Activated CD8-positive, alpha-beta memory T cell treated with anti-CD3 and anti-CD28 coated beads, Interleukin-2, amount 10 ng/mL, durations not matched to agents 7 days and 5 days (primary cell): ENCODE measurements at regions not wholly inside any gene's neighbourhood (a gene's known extent, or its start where the extent isn't known, plus 50 kb on each side); places are given as distances from the start of the nearest gene placed in this dataset.

Experiments
- ATAC-seq: fragments of 150-1000 bp; cut with Tn5 transposase; one replicate; pipeline ENCODE4 v1.10.0; 2021; ENCODE audit warnings: moderate library complexity
- CTCF ChIA-PET: fragments of 350-600 bp; sonication (Branson Sonifier 250); formaldehyde crosslinking; loops from one replicate; lab custom pipeline; 2021; ENCODE audit warnings: antibody characterized with exemption; lab: Charles Lee
- DNase-seq: peaks from one replicate; pipeline ENCODE4 v3.0.0-alpha.2; 2020
- H3K27ac Mint-ChIP-seq: one replicate; pipeline ENCODE4 v1.8.0; 2021; ENCODE audit warnings: mild to moderate bottlenecking, mixed read lengths
- H3K27me3 Mint-ChIP-seq: one replicate; pipeline ENCODE4 v1.8.0; 2021; ENCODE audit warnings: mixed read lengths
- H3K36me3 Mint-ChIP-seq: one replicate; pipeline ENCODE4 v1.8.0; 2021; ENCODE audit warnings: mild to moderate bottlenecking, mixed read lengths
- H3K4me1 Mint-ChIP-seq: one replicate; pipeline ENCODE4 v1.8.0; 2021; ENCODE audit warnings: mixed read lengths
- H3K4me3 Mint-ChIP-seq: one replicate; pipeline ENCODE4 v1.8.0; 2021; ENCODE audit warnings: mild to moderate bottlenecking, moderate library complexity, mixed read lengths
- H3K9me3 Mint-ChIP-seq: one replicate; pipeline ENCODE4 v1.8.0; 2022; ENCODE audit warnings: low read depth, mixed read lengths

DNA sequence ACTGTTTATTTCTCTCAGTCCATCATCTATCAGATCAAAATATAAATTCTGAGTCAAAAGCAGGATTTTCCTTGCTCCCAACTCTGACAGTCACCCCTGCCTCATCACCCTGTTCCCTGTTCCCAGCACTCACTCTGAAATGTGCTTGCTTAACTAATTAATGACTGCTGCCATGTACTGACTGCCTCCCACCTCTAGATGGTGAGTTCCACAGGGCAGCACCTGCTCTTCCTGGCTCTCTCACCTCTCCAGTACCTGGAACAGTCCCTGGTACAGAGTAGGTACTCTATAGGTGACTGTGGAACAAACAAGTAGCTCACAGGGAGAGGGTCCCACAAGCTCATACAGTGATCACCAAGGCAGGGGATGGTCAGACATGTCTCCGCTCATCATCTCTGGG, 114.3 kb upstream of the C16orf82 start:
- no peak overlapping the region for H3K27ac Mint-ChIP-seq
- no peaks in the 10 kb centered on the region for H3K9me3 Mint-ChIP-seq
- CTCF ChIA-PET: no interaction called here
- no peaks in the 10 kb centered on the region for H3K36me3 Mint-ChIP-seq
- ATAC-seq (no peak), DNase-seq (no peak)
- no peak overlapping the region for H3K4me3 Mint-ChIP-seq
- no peaks in the 10 kb centered on the region for H3K4me1 Mint-ChIP-seq
- H3K27me3 Mint-ChIP-seq: peaks cover 7% of the 10 kb centered on the region

- Mint-ChIP-seq H3K4me1 (no peaks in the 10 kb centered on the region), H3K9me3 (no peaks in the 10 kb centered on the region), H3K27ac (no peak overlapping the region), H3K36me3 (no peaks in the 10 kb centered on the region), H3K27me3 (peaks cover 2% of the 10 kb centered on the region), H3K4me3 (no peak overlapping the region)
- CTCF ChIA-PET: no interaction called here
- DNase-seq (no peak), ATAC-seq (no peak)
Measured at GRCh38 chr16:26957283-26957859, 109.4 kb upstream of the C16orf82 start.

DNA sequence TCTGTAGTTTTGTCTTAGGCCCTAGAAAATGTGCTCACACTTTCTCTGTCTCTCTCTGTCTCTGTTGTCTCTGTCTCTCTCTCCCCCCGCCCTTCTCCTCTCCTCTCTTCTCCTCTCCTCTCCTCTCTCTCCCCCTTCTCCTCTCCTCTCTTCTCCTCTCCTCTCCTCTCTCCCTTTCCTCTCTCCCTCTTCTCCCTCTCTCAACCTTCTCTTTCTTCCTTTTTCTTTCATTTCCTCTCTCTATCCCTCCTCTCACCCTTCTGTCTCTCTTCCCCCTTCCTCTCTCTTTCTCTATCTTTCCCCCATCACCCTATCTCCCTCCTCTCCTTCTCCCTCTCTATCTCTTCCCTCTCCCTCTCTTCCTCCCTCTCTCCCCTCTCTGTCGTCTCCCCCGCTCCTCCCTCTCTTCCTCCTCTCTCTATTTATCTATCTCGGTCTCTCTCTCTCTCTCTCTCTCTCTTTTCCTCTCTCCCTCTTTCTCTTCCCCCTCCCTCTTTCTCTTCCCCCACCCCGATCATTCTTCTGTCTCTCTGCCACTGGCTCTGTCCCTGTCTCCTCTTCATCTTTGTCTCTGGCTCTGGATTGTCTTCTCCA, 107.2 kb upstream of the C16orf82 start:
- ATAC-seq (no peak), DNase-seq (no peak)
- Mint-ChIP-seq H3K27ac (no peak overlapping the region), H3K4me3 (no peak overlapping the region), H3K9me3 (no peaks in the 10 kb centered on the region), H3K36me3 (no peaks in the 10 kb centered on the region), H3K27me3 (peaks cover 2% of the 10 kb centered on the region), H3K4me1 (no peaks in the 10 kb centered on the region)
- CTCF ChIA-PET: no interaction called here

GRCh38 chr16:26961459-26961858, 105.3 kb upstream of the C16orf82 start:
- no peak for ATAC-seq
- no peaks in the 10 kb centered on the region for H3K4me1 Mint-ChIP-seq
- CTCF ChIA-PET: no interaction called here

DNA sequence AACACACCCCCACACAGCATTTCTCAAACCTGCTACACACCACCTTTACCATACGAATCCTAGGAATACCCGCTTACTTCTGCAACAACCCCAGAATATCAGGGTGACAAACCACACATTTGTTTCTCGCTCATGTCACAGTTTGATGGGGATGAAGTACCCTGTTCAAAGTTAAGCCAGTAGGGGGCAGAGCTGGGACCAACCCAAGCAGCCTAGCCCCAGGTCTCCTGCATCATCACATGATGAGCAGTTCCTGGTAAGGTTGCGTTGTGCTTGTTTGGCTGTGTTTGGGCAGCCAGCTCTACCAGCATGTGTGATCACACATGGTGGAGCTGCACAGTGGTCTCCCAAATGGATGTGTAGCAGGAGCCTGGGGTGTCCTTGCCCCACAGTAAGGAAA, 103.6 kb upstream of the C16orf82 start:
- DNase-seq (no peak), ATAC-seq (no peak)
- Mint-ChIP-seq H3K36me3 (no peaks in the 10 kb centered on the region), H3K9me3 (no peaks in the 10 kb centered on the region), H3K27ac (no peak overlapping the region), H3K4me3 (no peak overlapping the region), H3K4me1 (no peaks in the 10 kb centered on the region), H3K27me3 (peaks cover 2% of the 10 kb centered on the region)
- CTCF ChIA-PET: no interaction called here

More at GRCh38 chr16:26961459-26961858, 105.3 kb upstream of the C16orf82 start:
- Mint-ChIP-seq H3K27me3 (peaks cover 2% of the 10 kb centered on the region), H3K36me3 (no peaks in the 10 kb centered on the region), H3K4me3 (no peak overlapping the region), H3K9me3 (no peaks in the 10 kb centered on the region), H3K27ac (no peak overlapping the region)
- no peak for DNase-seq

- no peak for DNase-seq
- H3K4me3 Mint-ChIP-seq: no peak overlapping the region
- no peaks in the 10 kb centered on the region for H3K27me3 Mint-ChIP-seq
- no peaks in the 10 kb centered on the region for H3K9me3 Mint-ChIP-seq
- no peak for ATAC-seq
- CTCF ChIA-PET: no interaction called here
- no peaks in the 10 kb centered on the region for H3K4me1 Mint-ChIP-seq
- no peak overlapping the region for H3K27ac Mint-ChIP-seq
- no peaks in the 10 kb centered on the region for H3K36me3 Mint-ChIP-seq
Measured at GRCh38 chr16:26969589-26970231, 97.0 kb upstream of the C16orf82 start.

DNA sequence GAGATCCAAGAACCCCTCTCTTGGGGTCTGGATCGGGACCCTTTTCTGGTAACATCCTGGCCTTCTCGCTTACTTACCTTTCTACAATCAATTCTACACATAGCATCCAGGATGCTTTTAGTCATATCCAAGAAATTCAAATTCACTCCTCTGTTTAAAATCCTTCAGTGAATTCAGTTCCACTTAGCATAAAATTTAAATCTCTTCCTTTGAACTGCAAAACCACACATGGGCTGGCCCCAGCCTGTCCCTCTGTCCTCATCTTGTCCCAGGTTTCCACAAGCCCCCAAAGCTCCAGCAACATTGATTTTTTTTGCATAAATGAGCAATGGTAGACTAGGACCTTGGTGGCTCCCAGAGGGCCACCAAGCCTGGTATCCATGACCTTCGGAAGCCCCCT, 96.4 kb upstream of the C16orf82 start:
- no peak for DNase-seq
- CTCF ChIA-PET: no interaction called here
- no peaks in the 10 kb centered on the region for H3K27me3 Mint-ChIP-seq
- ATAC-seq: no peak
- no peaks in the 10 kb centered on the region for H3K9me3 Mint-ChIP-seq
- H3K36me3 Mint-ChIP-seq: no peaks in the 10 kb centered on the region
- no peak overlapping the region for H3K27ac Mint-ChIP-seq
- H3K4me3 Mint-ChIP-seq: no peak overlapping the region
- H3K4me1 Mint-ChIP-seq: no peaks in the 10 kb centered on the region

GRCh38 chr16:26976873-26977272, 89.9 kb upstream of the C16orf82 start:
- no peaks in the 10 kb centered on the region for H3K27me3 Mint-ChIP-seq
- CTCF ChIA-PET: no interaction called here
- DNase-seq (no peak), ATAC-seq (no peak)
- no peak overlapping the region for H3K27ac Mint-ChIP-seq
- H3K4me1 Mint-ChIP-seq: no peaks in the 10 kb centered on the region
- H3K36me3 Mint-ChIP-seq: no peaks in the 10 kb centered on the region
- no peak overlapping the region for H3K4me3 Mint-ChIP-seq
- H3K9me3 Mint-ChIP-seq: no peaks in the 10 kb centered on the region

- ATAC-seq (no peak), DNase-seq (no peak)
- Mint-ChIP-seq H3K27ac (no peak overlapping the region), H3K27me3 (peaks cover 1% of the 10 kb centered on the region), H3K4me1 (no peaks in the 10 kb centered on the region), H3K36me3 (no peaks in the 10 kb centered on the region), H3K4me3 (no peak overlapping the region), H3K9me3 (no peaks in the 10 kb centered on the region)
- CTCF ChIA-PET: no interaction called here
Measured at GRCh38 chr16:26981266-26981938, 85.3 kb upstream of the C16orf82 start.

- Mint-ChIP-seq H3K27ac (no peak overlapping the region), H3K9me3 (no peaks in the 10 kb centered on the region), H3K4me1 (no peaks in the 10 kb centered on the region), H3K27me3 (peaks cover 3% of the 10 kb centered on the region), H3K4me3 (no peak overlapping the region), H3K36me3 (no peaks in the 10 kb centered on the region)
- CTCF ChIA-PET: interaction anchor here (0.9 kb wide), 1 partner anchor 128 kb away, joined by 3 read pairs; no protein-coding TSS in a partner anchor
- ATAC-seq (no peak), DNase-seq (no peak)
Measured at GRCh38 chr16:26982422-26982821, 84.3 kb upstream of the C16orf82 start.

DNA sequence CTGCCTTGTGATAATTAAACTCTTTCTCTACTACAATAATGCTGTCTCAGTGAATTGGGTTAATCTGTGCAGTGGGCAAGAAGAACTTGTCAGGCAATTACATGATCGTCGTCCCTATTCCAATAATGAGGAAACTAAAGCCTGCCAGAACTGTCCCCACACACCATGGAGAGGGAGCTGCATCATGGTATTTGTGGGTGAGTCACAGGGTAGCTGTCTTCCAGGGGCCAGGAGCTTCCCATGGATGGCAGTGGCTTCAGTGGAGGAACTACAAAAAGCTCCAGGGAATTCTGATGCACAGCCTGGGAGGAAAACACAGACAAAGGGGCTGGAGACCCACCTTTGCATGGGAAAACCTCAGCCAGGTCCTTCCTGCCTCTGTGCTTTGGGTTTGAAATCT, 83.3 kb upstream of the C16orf82 start:
- Mint-ChIP-seq H3K36me3 (no peaks in the 10 kb centered on the region), H3K9me3 (no peaks in the 10 kb centered on the region), H3K27me3 (peaks cover 3% of the 10 kb centered on the region), H3K4me1 (no peaks in the 10 kb centered on the region), H3K27ac (no peak overlapping the region), H3K4me3 (no peak overlapping the region)
- CTCF ChIA-PET: no interaction called here
- no peak for ATAC-seq
- no peak for DNase-seq

- DNase-seq: no peak
- no peaks in the 10 kb centered on the region for H3K4me1 Mint-ChIP-seq
- ATAC-seq: no peak
- H3K36me3 Mint-ChIP-seq: no peaks in the 10 kb centered on the region
- H3K27ac Mint-ChIP-seq: no peak overlapping the region
- H3K4me3 Mint-ChIP-seq: no peak overlapping the region
- H3K9me3 Mint-ChIP-seq: no peaks in the 10 kb centered on the region
- CTCF ChIA-PET: no interaction called here
- peaks cover 3% of the 10 kb centered on the region for H3K27me3 Mint-ChIP-seq
Measured at GRCh38 chr16:26985100-26986065, 81.3 kb upstream of the C16orf82 start.

DNA sequence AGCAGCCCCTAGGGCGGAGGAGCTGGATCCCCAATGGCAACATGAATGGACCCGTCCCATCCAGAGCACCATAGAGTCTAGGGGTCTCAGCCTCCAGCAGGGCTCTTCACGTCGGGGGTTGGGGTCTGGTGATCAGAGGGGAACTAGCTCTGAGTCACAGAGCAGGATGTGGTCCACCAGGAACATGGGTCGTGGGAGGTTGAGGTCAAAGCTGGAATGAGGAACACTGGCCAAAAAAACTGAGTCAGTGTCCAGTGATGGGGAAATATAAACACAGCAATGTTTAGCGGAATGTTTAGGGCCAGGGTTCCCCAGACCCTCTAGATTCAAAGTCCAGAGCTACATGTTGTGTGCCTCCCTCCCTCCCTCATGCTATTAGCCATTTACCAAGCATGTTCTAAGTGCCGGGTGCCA, 79.1 kb upstream of the C16orf82 start:
- ATAC-seq (no peak), DNase-seq (no peak)
- Mint-ChIP-seq H3K4me3 (no peak overlapping the region), H3K27ac (no peak overlapping the region), H3K27me3 (peaks cover 3% of the 10 kb centered on the region), H3K36me3 (no peaks in the 10 kb centered on the region), H3K9me3 (no peaks in the 10 kb centered on the region), H3K4me1 (no peaks in the 10 kb centered on the region)
- CTCF ChIA-PET: no interaction called here
